Osteoblast (primary cell): ENCODE measurements at regions not wholly inside any gene's neighbourhood (a gene's known extent, or its start where the extent isn't known, plus 50 kb on each side); places are given as distances from the start of the nearest gene placed in this dataset.

ENCODE experiments used
- DNase-seq: peaks from one replicate; pipeline ENCODE4 v3.0.0; 2011; ENCODE audit warnings: low spot score, mixed read lengths; ENCODE audit not compliant: insufficient read length; ENCODE audit errors: missing footprints
- H2AFZ ChIP-seq: 2 replicates; pipeline ENCODE4 v1.6.0; 2011; ENCODE audit warnings: mild to moderate bottlenecking, low read length
- H3K27ac ChIP-seq: 2 replicates; pipeline ENCODE4 v1.5.1; 2011; ENCODE audit warnings: mild to moderate bottlenecking, low read depth, low read length, moderate library complexity
- H3K27me3 ChIP-seq: 2 replicates; pipeline ENCODE4 v1.6.0; 2012; ENCODE audit warnings: mild to moderate bottlenecking, control low read depth, inconsistent platforms, low read length, moderate library complexity; ENCODE audit not compliant: insufficient read depth
- H3K36me3 ChIP-seq: 2 replicates; pipeline ENCODE4 v1.5.1; 2011; ENCODE audit warnings: mild to moderate bottlenecking, low read length, control low read depth, moderate library complexity; ENCODE audit not compliant: insufficient read depth
- H3K4me1 ChIP-seq: 2 replicates; pipeline ENCODE4 v1.5.1; 2011; ENCODE audit warnings: mild to moderate bottlenecking, low read length, control low read depth, moderate library complexity; ENCODE audit not compliant: insufficient read depth
- H3K4me2 ChIP-seq: 2 replicates; pipeline ENCODE4 v1.6.0; 2011; ENCODE audit warnings: mild to moderate bottlenecking, low read length; ENCODE audit not compliant: insufficient read depth
- H3K4me3 ChIP-seq: fragments of 200-600 bp; sonication (generic); 3 replicates; pipeline ENCODE4 v1.5.1; 2012; ENCODE audit warnings: mild to moderate bottlenecking, low read length, inconsistent platforms; ENCODE audit not compliant: insufficient read depth
- H3K79me2 ChIP-seq: 2 replicates; pipeline ENCODE4 v1.6.0; 2012; ENCODE audit warnings: mild to moderate bottlenecking, low read length, control low read depth, inconsistent platforms; ENCODE audit not compliant: insufficient read depth
- H3K9me3 ChIP-seq: 2 replicates; pipeline ENCODE4 v1.5.1; 2011; ENCODE audit warnings: low read depth, low read length, control low read depth
- H4K20me1 ChIP-seq: 2 replicates; pipeline ENCODE4 v1.6.0; 2012; ENCODE audit warnings: mild to moderate bottlenecking, low read length, control low read depth; ENCODE audit not compliant: insufficient read depth
- TF ChIP-seq, protein P1 (sequence below): IDR thresholded peaks from 2 replicates; pipeline ENCODE4 v1.5.1; 2011; ENCODE audit warnings: mild to moderate bottlenecking, low read depth, low read length, moderate library complexity; ENCODE audit errors: extremely low read depth

DNA sequence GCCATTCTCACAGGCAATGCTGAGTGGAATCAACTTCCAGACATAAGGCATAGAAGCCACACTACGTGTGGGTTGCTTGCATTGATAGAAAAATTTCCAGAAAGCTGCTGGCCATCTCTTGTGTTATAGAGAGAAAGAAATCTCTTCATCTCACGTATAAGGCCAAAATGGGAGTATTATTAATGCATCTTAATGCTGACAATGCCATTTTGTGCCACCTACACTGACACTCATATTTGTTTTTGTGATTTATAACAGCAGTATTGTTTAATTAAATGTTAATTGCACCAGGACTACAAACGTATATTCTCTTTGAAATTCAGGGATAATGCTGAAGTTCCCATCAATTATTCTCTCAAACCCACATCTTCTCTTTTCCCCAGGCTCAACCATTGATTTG, 56.1 kb upstream of the TMEM132D start:
- peaks cover 3% of the 10 kb centered on the region for H3K9me3 ChIP-seq
- H3K27ac ChIP-seq: no peak overlapping the region
- no peaks in the 10 kb centered on the region for H3K79me2 ChIP-seq
- no peaks in the 10 kb centered on the region for H4K20me1 ChIP-seq
- H3K4me2 ChIP-seq: no peak overlapping the region
- no peaks in the 10 kb centered on the region for H3K27me3 ChIP-seq
- no peak overlapping the region for H2AFZ ChIP-seq
- no peak overlapping the region for H3K4me3 ChIP-seq
- DNase-seq: no peak
- H3K36me3 ChIP-seq: no peaks in the 10 kb centered on the region
- no peaks in the 10 kb centered on the region for H3K4me1 ChIP-seq
- TF ChIP-seq, protein P1, sequence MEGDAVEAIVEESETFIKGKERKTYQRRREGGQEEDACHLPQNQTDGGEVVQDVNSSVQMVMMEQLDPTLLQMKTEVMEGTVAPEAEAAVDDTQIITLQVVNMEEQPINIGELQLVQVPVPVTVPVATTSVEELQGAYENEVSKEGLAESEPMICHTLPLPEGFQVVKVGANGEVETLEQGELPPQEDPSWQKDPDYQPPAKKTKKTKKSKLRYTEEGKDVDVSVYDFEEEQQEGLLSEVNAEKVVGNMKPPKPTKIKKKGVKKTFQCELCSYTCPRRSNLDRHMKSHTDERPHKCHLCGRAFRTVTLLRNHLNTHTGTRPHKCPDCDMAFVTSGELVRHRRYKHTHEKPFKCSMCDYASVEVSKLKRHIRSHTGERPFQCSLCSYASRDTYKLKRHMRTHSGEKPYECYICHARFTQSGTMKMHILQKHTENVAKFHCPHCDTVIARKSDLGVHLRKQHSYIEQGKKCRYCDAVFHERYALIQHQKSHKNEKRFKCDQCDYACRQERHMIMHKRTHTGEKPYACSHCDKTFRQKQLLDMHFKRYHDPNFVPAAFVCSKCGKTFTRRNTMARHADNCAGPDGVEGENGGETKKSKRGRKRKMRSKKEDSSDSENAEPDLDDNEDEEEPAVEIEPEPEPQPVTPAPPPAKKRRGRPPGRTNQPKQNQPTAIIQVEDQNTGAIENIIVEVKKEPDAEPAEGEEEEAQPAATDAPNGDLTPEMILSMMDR: no peak

DNA sequence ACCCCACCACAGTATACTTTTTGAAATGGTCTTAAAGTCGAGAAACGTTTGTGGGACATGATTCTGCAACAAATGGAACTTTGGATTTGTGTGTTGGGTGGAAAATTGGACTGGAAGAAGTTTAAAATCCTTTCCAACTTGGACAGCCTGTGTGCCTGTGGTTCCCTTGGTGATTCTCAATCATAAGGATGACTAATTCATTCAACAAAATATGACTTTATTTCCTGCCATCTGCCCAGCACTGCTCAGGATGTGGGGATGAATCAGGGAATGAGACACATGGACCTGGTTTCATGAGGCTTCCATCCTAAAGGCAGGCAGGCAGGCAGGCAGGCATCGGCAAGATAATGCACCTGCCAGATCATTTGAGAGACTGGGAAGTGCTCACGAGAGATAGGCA, 57.3 kb upstream of the TMEM132D start:
- H3K4me3 ChIP-seq: no peak overlapping the region
- no peaks in the 10 kb centered on the region for H3K79me2 ChIP-seq
- no peak overlapping the region for H2AFZ ChIP-seq
- H3K27me3 ChIP-seq: no peaks in the 10 kb centered on the region
- H3K36me3 ChIP-seq: no peaks in the 10 kb centered on the region
- H3K9me3 ChIP-seq: no peaks in the 10 kb centered on the region
- TF ChIP-seq, protein P1: no peak
- DNase-seq: no peak
- no peak overlapping the region for H3K4me2 ChIP-seq
- H3K27ac ChIP-seq: no peak overlapping the region
- no peaks in the 10 kb centered on the region for H4K20me1 ChIP-seq
- no peaks in the 10 kb centered on the region for H3K4me1 ChIP-seq

DNA sequence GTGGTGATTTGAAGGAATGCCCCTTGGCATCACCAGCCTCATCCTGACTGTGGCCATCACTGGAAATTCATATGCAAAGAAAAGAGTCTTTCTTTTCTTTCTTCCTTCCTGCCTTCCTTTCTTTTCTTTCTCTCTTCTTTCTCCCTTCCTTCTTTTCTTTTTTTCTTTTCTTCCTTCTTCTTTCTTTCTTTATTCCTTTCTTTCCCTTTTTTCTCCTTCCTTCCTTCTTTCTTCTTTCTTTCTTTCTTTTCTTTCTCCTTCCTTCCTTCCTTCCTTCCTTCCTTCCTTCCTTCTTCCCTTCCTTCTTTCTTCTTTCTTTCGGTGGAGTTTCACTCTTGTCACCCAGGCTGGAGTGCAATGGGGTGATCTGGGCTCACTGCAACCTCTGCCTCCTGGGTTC, 58.0 kb upstream of the TMEM132D start:
- H3K27me3 ChIP-seq: no peaks in the 10 kb centered on the region
- no peak overlapping the region for H3K27ac ChIP-seq
- H4K20me1 ChIP-seq: no peaks in the 10 kb centered on the region

DNA sequence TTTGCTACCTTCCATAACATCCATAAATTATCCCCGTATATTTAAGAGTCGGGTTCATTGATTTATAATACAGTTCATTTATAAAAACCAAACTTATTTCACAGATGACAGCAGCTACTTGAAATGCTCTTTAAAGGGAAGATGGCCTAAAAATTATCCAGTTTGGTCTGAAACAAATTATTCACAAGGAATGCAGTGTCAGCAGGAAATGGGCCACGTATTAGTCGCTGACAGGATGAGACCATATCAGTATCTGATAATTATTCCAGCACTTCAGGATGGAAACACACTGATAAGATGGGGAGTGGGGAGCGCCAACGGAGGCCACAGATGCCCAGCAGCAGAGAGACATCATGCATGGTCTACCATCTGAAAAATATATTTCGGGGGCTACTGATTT, 60.5 kb upstream of the TMEM132D start:
- H3K4me3 ChIP-seq: no peak overlapping the region
- H3K4me2 ChIP-seq: no peak overlapping the region
- TF ChIP-seq, protein P1: no peak
- H3K79me2 ChIP-seq: no peaks in the 10 kb centered on the region
- no peak overlapping the region for H2AFZ ChIP-seq
- H3K36me3 ChIP-seq: no peaks in the 10 kb centered on the region
- no peaks in the 10 kb centered on the region for H4K20me1 ChIP-seq
- no peaks in the 10 kb centered on the region for H3K4me1 ChIP-seq
- no peaks in the 10 kb centered on the region for H3K27me3 ChIP-seq
- no peak overlapping the region for H3K27ac ChIP-seq
- DNase-seq: no peak
- no peaks in the 10 kb centered on the region for H3K9me3 ChIP-seq

More for the DNA sequence above, 58.0 kb upstream of the TMEM132D start:
- TF ChIP-seq, protein P1: no peak
- Histone ChIP-seq H3K9me3 (no peaks in the 10 kb centered on the region), H3K4me1 (no peaks in the 10 kb centered on the region), H3K36me3 (no peaks in the 10 kb centered on the region), H3K4me3 (no peak overlapping the region), H2AFZ (no peak overlapping the region), H3K4me2 (no peak overlapping the region), H3K79me2 (no peaks in the 10 kb centered on the region)
- DNase-seq: no peak
